ENCODE measurements at regions not wholly inside any gene's neighbourhood (a gene's known extent, or its start where the extent isn't known, plus 50 kb on each side); places are given as distances from the start of the nearest gene placed in this dataset.

DNA sequence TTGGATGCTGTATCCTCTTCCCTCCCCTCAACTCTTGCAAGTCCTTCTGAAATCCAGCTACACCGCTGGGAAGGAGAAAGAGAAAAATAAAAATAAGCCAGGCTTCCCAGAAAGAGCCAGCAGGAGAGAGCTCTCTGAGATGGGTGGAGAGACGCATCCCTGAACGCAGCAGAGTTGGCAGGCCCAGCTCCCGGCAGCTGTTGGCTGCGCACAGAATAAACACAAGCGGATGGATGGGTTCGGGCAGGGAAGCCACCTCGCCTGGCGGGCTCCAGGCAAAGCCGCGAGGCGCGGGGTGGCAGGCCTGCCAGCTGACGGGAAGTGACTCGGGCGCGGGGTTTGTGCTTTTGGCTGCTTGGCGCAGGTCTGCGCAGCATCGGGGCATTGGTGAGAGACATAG is 537.7 kb downstream of the MIAT start:
- Histone ChIP-seq H3K27me3 (peaks cover 15 to 21% (median 16%) of the 10 kb centered on the region in 3 donors), H3K36me3 (no peaks in the 10 kb centered on the region), H3K4me1 (no peaks in the 10 kb centered on the region), H3K9me3 (no peaks in the 10 kb centered on the region), H3K4me3 (no peak overlapping the region), H3K27ac (peak overlapping the region in 1 of 4 donors; percentile 13)
- in situ Hi-C loops (cut with MboI; ENCODE audit: low sequenced_read_pairs in 4 of 4) (no loop called here), intact Hi-C loops (cut with DNase I; ENCODE audit: low total_unique reads) (no loop called here)
- ATAC-seq = peak in 1 of 2 donors; percentile 33
- no peak for DNase-seq
- TF ChIP-seq POLR2A (IDR thresholded peaks at IDR 0.05) = no peak
- TF ChIP-seq, protein P1, sequence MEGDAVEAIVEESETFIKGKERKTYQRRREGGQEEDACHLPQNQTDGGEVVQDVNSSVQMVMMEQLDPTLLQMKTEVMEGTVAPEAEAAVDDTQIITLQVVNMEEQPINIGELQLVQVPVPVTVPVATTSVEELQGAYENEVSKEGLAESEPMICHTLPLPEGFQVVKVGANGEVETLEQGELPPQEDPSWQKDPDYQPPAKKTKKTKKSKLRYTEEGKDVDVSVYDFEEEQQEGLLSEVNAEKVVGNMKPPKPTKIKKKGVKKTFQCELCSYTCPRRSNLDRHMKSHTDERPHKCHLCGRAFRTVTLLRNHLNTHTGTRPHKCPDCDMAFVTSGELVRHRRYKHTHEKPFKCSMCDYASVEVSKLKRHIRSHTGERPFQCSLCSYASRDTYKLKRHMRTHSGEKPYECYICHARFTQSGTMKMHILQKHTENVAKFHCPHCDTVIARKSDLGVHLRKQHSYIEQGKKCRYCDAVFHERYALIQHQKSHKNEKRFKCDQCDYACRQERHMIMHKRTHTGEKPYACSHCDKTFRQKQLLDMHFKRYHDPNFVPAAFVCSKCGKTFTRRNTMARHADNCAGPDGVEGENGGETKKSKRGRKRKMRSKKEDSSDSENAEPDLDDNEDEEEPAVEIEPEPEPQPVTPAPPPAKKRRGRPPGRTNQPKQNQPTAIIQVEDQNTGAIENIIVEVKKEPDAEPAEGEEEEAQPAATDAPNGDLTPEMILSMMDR (IDR thresholded peaks at IDR 0.05 in 4 of 5, conservative IDR thresholded peaks at IDR 0.05 in 1 of 5) = no peak

GRCh38 chr22:27195494-27195893 is 538.1 kb downstream of the MIAT start:
- peaks cover 15 to 21% (median 19%) of the 10 kb centered on the region in 3 donors for H3K27me3 ChIP-seq
- no peaks in the 10 kb centered on the region for H3K36me3 ChIP-seq
- H3K4me1 ChIP-seq = no peaks in the 10 kb centered on the region
- H3K4me3 ChIP-seq = no peak overlapping the region
- DNase-seq (no peak), ATAC-seq (no peak)
- H3K27ac ChIP-seq = peak overlapping the region in 1 of 4 donors; percentile 13
- no peaks in the 10 kb centered on the region for H3K9me3 ChIP-seq
- in situ Hi-C loops (cut with MboI; ENCODE audit: low sequenced_read_pairs in 4 of 4) (no loop called here), intact Hi-C loops (cut with DNase I; ENCODE audit: low total_unique reads) (no loop called here)
- TF ChIP-seq POLR2A (IDR thresholded peaks at IDR 0.05) = no peak
- TF ChIP-seq, protein P1 (IDR thresholded peaks at IDR 0.05 in 4 of 5, conservative IDR thresholded peaks at IDR 0.05 in 1 of 5) = no peak

- Histone ChIP-seq H3K4me3 (no peak overlapping the region), H3K9me3 (no peaks in the 10 kb centered on the region), H3K36me3 (no peaks in the 10 kb centered on the region), H3K27ac (no peak overlapping the region), H3K27me3 (peaks cover 21 to 25% (median 22%) of the 10 kb centered on the region in 3 donors), H3K4me1 (no peaks in the 10 kb centered on the region)
- in situ Hi-C loops (cut with MboI; ENCODE audit: low sequenced_read_pairs in 4 of 4) = no loop called here
- ATAC-seq (no peak), DNase-seq (no peak)
- intact Hi-C loops (cut with DNase I; ENCODE audit: low total_unique reads) = no loop called here
- TF ChIP-seq POLR2A (IDR thresholded peaks at IDR 0.05) = no peak
- TF ChIP-seq, protein P1 (IDR thresholded peaks at IDR 0.05 in 4 of 5, conservative IDR thresholded peaks at IDR 0.05 in 1 of 5) = no peak
These were observed 539.2 kb downstream of the MIAT start for GRCh38 chr22:27196606-27197005.

- DNase-seq = no peak
- Histone ChIP-seq H3K27me3 (peaks cover 21 to 25% (median 22%) of the 10 kb centered on the region in 3 donors), H3K27ac (no peak overlapping the region), H3K4me1 (no peaks in the 10 kb centered on the region), H3K36me3 (no peaks in the 10 kb centered on the region), H3K9me3 (no peaks in the 10 kb centered on the region), H3K4me3 (no peak overlapping the region)
- TF ChIP-seq POLR2A (IDR thresholded peaks at IDR 0.05) = no peak
- TF ChIP-seq, protein P1 (IDR thresholded peaks at IDR 0.05 in 4 of 5, conservative IDR thresholded peaks at IDR 0.05 in 1 of 5) = no peak
- in situ Hi-C loops (cut with MboI; ENCODE audit: low sequenced_read_pairs in 4 of 4) (no loop called here), intact Hi-C loops (cut with DNase I; ENCODE audit: low total_unique reads) (no loop called here)
- ATAC-seq = no peak
These were observed 539.7 kb downstream of the MIAT start for GRCh38 chr22:27197052-27197451.

DNA sequence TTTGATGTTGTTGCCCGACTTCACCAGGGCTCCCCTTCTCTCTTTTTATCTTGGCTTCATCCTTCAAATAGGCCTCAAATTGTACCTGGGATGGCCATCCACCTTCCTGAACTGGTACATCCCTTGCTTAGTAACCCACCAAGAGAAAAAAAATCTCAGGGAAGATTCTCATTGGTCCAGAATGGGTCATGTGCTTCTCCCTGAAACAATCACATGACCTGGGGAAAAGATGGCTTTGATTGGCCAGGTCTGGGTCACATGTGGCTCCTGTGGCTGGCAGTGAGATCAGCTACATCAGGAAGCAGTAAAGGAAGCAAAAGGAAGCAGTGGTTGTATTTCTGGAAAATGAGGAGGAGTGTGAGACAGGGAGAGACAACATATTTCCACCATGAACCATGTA is 540.2 kb downstream of the MIAT start:
- no peak for TF ChIP-seq POLR2A (IDR thresholded peaks at IDR 0.05)
- TF ChIP-seq, protein P1 (IDR thresholded peaks at IDR 0.05 in 4 of 5, conservative IDR thresholded peaks at IDR 0.05 in 1 of 5) = no peak
- ATAC-seq (no peak), DNase-seq (no peak)
- intact Hi-C loops (cut with DNase I; ENCODE audit: low total_unique reads) = no loop called here
- Histone ChIP-seq H3K27ac (no peak overlapping the region), H3K36me3 (no peaks in the 10 kb centered on the region), H3K27me3 (peaks cover 21 to 25% (median 22%) of the 10 kb centered on the region in 3 donors), H3K4me3 (no peak overlapping the region), H3K4me1 (no peaks in the 10 kb centered on the region), H3K9me3 (no peaks in the 10 kb centered on the region)
- in situ Hi-C loops (cut with MboI; ENCODE audit: low sequenced_read_pairs in 4 of 4) = no loop called here

All from gastrocnemius medialis (tissue), 4 donors.